Loucy (cell line): ENCODE measurements at regions not wholly inside any gene's neighbourhood (a gene's known extent, or its start where the extent isn't known, plus 50 kb on each side); places are given as distances from the start of the nearest gene placed in this dataset.

Experiments used
- H2AFZ ChIP-seq: fragments of 200-600 bp; sonication (generic); 2 replicates; pipeline ENCODE4 v1.6.0; 2016; ENCODE audit warnings: antibody characterized with exemption, mild to moderate bottlenecking, low read length, moderate library complexity
- H3F3A ChIP-seq: fragments of 200-600 bp; 2 replicates; pipeline ENCODE4 v1.6.0; 2016; ENCODE audit warnings: antibody characterized with exemption, low read depth, mild to moderate bottlenecking
- H3K27me3 ChIP-seq: fragments of 200-600 bp; sonication (generic); 2 replicates; pipeline ENCODE4 v1.6.1; 2014; ENCODE audit warnings: low read length, mild to moderate bottlenecking; ENCODE audit not compliant: insufficient read depth, poor library complexity, severe bottlenecking
- H3K36me3 ChIP-seq: fragments of 200-600 bp; sonication (generic); 2 replicates; pipeline ENCODE4 v1.6.1; 2016; ENCODE audit warnings: low read length; ENCODE audit not compliant: insufficient read depth
- H3K4me1 ChIP-seq: fragments of 200-600 bp; sonication (generic); 2 replicates; pipeline ENCODE4 v1.5.1; 2014; ENCODE audit warnings: low read length, mild to moderate bottlenecking; ENCODE audit not compliant: insufficient read depth, poor library complexity, severe bottlenecking
- H3K4me2 ChIP-seq: fragments of 200-600 bp; sonication (generic); 2 replicates; pipeline ENCODE4 v1.6.0; 2014; ENCODE audit warnings: antibody characterized with exemption, low read length, low read depth, mild to moderate bottlenecking; ENCODE audit not compliant: poor library complexity, severe bottlenecking
- H3K4me3 ChIP-seq: fragments of 200-600 bp; sonication (generic); 2 replicates; pipeline ENCODE4 v1.5.1; 2014; ENCODE audit warnings: low read length, mild to moderate bottlenecking, mixed read lengths; ENCODE audit not compliant: poor library complexity, severe bottlenecking
- H3K79me2 ChIP-seq: fragments of 200-600 bp; sonication (generic); 2 replicates; pipeline ENCODE4 v1.6.1; 2014; ENCODE audit warnings: low read length; ENCODE audit not compliant: insufficient read depth
- H3K9ac ChIP-seq: fragments of 200-600 bp; sonication (generic); 2 replicates; pipeline ENCODE4 v1.6.0; 2014; ENCODE audit warnings: mild to moderate bottlenecking, low read depth, low read length, moderate library complexity; ENCODE audit not compliant: poor library complexity, severe bottlenecking
- H3K9me2 ChIP-seq: fragments of 200-600 bp; sonication (generic); replicated peaks from 2 replicates; pipeline ENCODE4 v1.6.1; 2016; ENCODE audit warnings: low read depth, low read length, mixed read lengths
- H3K9me3 ChIP-seq: fragments of 200-600 bp; sonication (generic); 2 replicates; pipeline ENCODE4 v1.6.1; 2014; ENCODE audit warnings: mild to moderate bottlenecking, antibody characterized with exemption, low read length, low read depth; ENCODE audit not compliant: insufficient read depth
- H4K20me1 ChIP-seq: fragments of 200-600 bp; sonication (generic); 2 replicates; pipeline ENCODE4 v1.6.0; 2014; ENCODE audit warnings: antibody characterized with exemption, low read length, mild to moderate bottlenecking; ENCODE audit not compliant: insufficient read depth, poor library complexity, severe bottlenecking
- CTCF ChIP-seq: fragments of 200-600 bp; sonication (generic); conservative IDR thresholded peaks from 2 replicates; pipeline ENCODE4 v1.5.1; 2014; ENCODE audit warnings: mild to moderate bottlenecking, antibody characterized with exemption, low read length
- EZH2phosphoT487 ChIP-seq: fragments of 200-600 bp; IDR thresholded peaks from 2 replicates; pipeline ENCODE4 v1.6.1; 2018; ENCODE audit warnings: antibody characterized with exemption, mild to moderate bottlenecking, moderate library complexity, borderline replicate concordance

- no peaks in the 10 kb centered on the region for H4K20me1 ChIP-seq
- no peak overlapping the region for H2AFZ ChIP-seq
- no peak overlapping the region for H3K4me2 ChIP-seq
- H3K4me3 ChIP-seq = no peak overlapping the region
- H3K36me3 ChIP-seq = no peaks in the 10 kb centered on the region
- no peaks in the 10 kb centered on the region for H3K79me2 ChIP-seq
- H3K9ac ChIP-seq = no peak overlapping the region
- H3K27me3 ChIP-seq = no peaks in the 10 kb centered on the region
- no peaks in the 10 kb centered on the region for H3K9me2 ChIP-seq
- H3K9me3 ChIP-seq = peaks cover 6% of the 10 kb centered on the region; the same call in 1 of the 2 replicates
- H3F3A ChIP-seq = no peaks in the 10 kb centered on the region
- no peaks in the 10 kb centered on the region for H3K4me1 ChIP-seq
- TF ChIP-seq CTCF = no peak
- TF ChIP-seq EZH2phosphoT487 = no peak
Observed at GRCh38 chr7:36098096-36098495, 55.0 kb upstream of the EEPD1 start.

- Histone ChIP-seq H3K4me2 (no peak overlapping the region), H3K9me2 (no peaks in the 10 kb centered on the region), H3K4me3 (no peak overlapping the region), H3F3A (no peaks in the 10 kb centered on the region), H3K9me3 (peaks cover 6% of the 10 kb centered on the region; the same call in 1 of the 2 replicates), H3K9ac (no peak overlapping the region), H3K4me1 (no peaks in the 10 kb centered on the region), H3K79me2 (no peaks in the 10 kb centered on the region), H3K36me3 (no peaks in the 10 kb centered on the region), H2AFZ (no peak overlapping the region), H4K20me1 (no peaks in the 10 kb centered on the region), H3K27me3 (no peaks in the 10 kb centered on the region)
- TF ChIP-seq CTCF = no peak
Observed at GRCh38 chr7:36100226-36100625, 52.8 kb upstream of the EEPD1 start.

GRCh38 chr7:36100634-36101033 lies 52.4 kb upstream of the EEPD1 start:
- no peaks in the 10 kb centered on the region for H3K36me3 ChIP-seq
- H3F3A ChIP-seq = no peaks in the 10 kb centered on the region
- TF ChIP-seq CTCF = no peak
- no peak for TF ChIP-seq EZH2phosphoT487
- H3K9me2 ChIP-seq = no peaks in the 10 kb centered on the region
- H3K4me2 ChIP-seq = no peak overlapping the region
- H3K9ac ChIP-seq = no peak overlapping the region
- peaks cover 6% of the 10 kb centered on the region; the same call in 1 of the 2 replicates for H3K9me3 ChIP-seq
- H3K79me2 ChIP-seq = no peaks in the 10 kb centered on the region
- no peaks in the 10 kb centered on the region for H3K27me3 ChIP-seq
- no peaks in the 10 kb centered on the region for H3K4me1 ChIP-seq
- H2AFZ ChIP-seq = no peak overlapping the region
- no peak overlapping the region for H3K4me3 ChIP-seq
- H4K20me1 ChIP-seq = no peaks in the 10 kb centered on the region
